ENCODE measurements at regions not wholly inside any gene's neighbourhood (a gene's known extent, or its start where the extent isn't known, plus 50 kb on each side); places are given as distances from the start of the nearest gene placed in this dataset.

GRCh38 chr3:74506246-74506645 is 108.2 kb downstream of the CNTN3 start:
- no peak for DNase-seq

- no peak for DNase-seq
These were observed 113.5 kb downstream of the CNTN3 start for GRCh38 chr3:74501007-74501406.

GRCh38 chr3:74500257-74500656 is 114.2 kb downstream of the CNTN3 start:
- DNase-seq, result no peak

- no peak for DNase-seq
These were observed 122.6 kb downstream of the CNTN3 start for GRCh38 chr3:74491874-74492273.

- no peak for DNase-seq
These were observed 125.2 kb downstream of the CNTN3 start for GRCh38 chr3:74489050-74489792.

DNA sequence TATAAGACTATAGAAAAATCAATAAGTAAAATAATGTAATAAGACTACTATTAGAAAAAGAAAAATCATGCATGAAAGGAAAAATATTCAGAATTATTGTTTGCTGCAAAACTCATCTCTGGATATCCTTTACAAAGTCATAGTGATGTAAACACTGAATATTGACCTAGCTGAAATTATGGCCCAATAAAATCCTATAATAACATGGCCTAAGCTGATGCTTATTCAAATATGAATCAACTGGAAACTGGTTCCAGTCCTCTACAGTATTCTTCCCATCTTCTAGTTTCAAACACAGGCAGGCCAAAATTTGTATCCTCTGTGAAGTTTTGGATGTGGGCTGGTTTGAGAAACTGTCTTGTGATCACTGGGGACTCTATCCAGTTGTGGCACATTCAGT is 134.5 kb downstream of the CNTN3 start:
- no peak for DNase-seq

DNA sequence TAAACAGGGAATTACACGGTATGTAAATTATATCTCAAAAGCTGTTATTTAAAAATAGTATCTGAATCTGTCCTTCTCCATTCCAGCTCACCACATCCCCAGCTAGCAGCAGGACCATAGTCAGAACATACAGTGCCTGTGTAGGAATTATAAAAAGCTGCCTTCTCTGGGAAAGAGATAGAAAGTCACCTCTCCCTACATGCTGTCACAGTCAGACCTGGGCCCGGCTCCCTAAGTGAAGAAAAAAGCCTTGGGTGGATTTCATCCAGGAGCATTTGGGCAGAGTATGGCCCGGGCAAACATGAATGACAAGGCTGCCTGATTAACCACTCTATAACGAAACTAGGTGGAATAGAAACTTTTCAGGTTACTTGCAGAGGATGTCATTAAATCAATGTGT is 144.1 kb downstream of the CNTN3 start:
- DNase-seq, result no peak

DNA sequence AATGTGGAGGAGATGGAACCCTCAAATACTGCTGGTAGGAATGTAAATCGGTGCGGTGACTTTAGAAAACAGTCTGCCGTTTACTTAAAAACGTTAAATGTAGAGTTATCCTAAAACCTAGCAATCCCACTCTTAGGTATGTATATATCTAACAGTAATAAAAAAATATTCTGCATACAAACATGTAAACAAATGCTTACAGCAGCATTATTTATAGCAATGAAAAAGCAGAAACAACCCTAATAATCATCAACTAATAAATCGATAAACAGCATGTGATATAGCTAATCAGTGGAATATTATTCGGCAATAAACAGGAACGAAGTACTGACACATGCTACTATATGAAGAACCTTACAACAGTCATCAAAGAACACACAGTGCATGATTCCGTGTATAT is 144.7 kb downstream of the CNTN3 start:
- no peak for DNase-seq

DNA sequence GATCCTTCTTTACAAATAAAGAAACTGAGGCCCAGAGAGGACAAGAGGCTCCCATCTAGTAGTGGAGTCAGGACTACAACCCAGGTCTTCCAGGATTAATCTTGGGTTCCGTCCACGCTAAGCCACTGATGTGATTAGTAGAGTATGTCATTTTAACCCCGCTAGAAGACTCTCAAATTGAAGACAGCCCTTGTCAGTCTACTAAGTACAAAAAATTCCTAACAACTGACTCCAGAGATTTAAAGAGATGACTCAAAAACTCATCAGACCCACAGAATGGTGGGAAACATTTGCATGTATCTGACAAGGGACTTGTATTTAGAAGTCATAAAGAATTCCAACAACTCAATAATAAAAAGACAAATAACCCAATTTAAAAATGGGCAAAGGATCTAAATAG is 145.3 kb downstream of the CNTN3 start:
- DNase-seq, result no peak

GRCh38 chr3:74465715-74466410 is 148.6 kb downstream of the CNTN3 start:
- no peak for DNase-seq

DNA sequence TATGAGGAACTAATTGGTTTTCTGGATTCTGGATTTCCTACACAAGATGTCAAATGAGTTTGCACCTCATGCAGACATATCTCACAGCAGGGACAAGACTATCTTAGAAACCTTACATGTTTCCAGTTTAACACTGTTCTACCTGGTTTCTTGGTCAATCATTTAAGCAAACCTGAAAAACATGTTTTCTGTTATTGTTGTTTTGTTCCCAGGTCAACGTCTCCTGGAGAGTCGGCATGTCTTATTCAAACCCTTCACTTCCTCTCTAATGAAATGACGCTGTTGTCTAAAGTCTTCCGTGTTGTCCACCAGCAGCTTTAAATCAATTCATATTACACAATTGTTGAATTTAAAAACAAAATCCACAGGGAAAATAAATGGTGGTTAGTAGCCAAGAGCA is 150.9 kb downstream of the CNTN3 start:
- no peak for DNase-seq

- DNase-seq, result no peak
These were observed 158.3 kb downstream of the CNTN3 start for GRCh38 chr3:74456166-74456565.

DNA sequence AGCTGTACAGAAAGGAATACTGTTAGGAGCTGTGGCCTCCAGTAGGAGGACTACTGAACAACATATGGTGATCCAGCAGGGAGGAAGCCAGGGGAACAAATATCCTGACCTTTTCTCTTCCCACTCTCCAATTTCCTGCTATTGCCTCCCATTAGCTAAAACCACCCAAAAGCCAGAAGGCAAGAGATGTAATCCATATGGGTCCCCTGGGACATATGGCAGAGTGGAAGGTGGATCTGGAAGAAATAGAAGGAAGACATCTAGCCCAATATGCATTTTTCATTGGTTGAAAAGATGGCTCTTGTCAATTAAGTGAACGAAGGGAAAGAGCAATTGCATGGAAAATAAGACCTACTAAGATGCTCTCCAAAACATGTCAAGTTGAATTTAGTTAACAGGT is 167.2 kb downstream of the CNTN3 start:
- DNase-seq, result no peak

GRCh38 chr3:74445541-74445940 is 168.9 kb downstream of the CNTN3 start:
- DNase-seq, result no peak

GRCh38 chr3:74443102-74443501 is 171.4 kb downstream of the CNTN3 start:
- DNase-seq, result no peak

- DNase-seq, result no peak
These were observed 171.8 kb downstream of the CNTN3 start for GRCh38 chr3:74442683-74443082.

DNA sequence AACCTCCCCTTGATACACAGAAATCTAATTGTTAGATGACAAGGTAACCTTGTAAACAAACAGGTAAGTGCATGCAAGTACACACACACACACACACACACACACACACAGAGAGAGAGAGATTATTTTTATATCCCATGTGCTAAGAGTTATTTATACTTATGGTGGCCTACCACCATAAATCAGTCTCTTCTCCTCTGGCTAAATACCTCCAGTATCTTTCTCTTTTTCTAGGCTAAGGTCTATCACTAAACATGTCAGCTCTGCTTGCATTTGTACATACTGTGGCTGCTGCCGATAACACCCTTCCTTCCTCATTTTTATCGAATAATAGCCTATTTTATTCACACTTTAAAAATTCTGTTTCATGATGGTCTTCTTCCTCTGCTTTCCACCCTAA is 172.4 kb downstream of the CNTN3 start:
- no peak for DNase-seq

- DNase-seq, result no peak
These were observed 178.3 kb downstream of the CNTN3 start for GRCh38 chr3:74436184-74436583.

- no peak for DNase-seq
These were observed 178.8 kb downstream of the CNTN3 start for GRCh38 chr3:74435631-74436030.

- no peak for DNase-seq
These were observed 180.1 kb downstream of the CNTN3 start for GRCh38 chr3:74434406-74434805.

DNA sequence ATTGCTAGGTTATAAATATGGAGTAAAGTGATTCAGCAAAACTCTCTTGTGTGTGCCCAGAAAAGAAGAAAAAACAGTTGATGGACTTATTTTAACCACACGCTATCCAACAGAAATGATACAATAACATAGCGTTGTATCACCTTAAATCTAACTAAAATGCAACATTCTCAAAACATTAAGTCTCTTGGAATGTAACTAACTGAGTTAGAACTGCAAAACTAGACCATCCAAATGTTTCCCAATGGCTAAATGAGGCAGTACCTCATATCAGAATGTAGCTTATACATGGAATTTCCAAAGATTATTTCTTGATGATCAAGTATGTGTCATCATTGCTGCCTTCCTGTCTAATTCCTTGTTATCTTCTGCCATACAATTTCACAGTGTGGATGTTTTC is 187.9 kb downstream of the CNTN3 start:
- DNase-seq, result no peak

GRCh38 chr3:74423867-74424266 is 190.6 kb downstream of the CNTN3 start:
- DNase-seq, result no peak

DNA sequence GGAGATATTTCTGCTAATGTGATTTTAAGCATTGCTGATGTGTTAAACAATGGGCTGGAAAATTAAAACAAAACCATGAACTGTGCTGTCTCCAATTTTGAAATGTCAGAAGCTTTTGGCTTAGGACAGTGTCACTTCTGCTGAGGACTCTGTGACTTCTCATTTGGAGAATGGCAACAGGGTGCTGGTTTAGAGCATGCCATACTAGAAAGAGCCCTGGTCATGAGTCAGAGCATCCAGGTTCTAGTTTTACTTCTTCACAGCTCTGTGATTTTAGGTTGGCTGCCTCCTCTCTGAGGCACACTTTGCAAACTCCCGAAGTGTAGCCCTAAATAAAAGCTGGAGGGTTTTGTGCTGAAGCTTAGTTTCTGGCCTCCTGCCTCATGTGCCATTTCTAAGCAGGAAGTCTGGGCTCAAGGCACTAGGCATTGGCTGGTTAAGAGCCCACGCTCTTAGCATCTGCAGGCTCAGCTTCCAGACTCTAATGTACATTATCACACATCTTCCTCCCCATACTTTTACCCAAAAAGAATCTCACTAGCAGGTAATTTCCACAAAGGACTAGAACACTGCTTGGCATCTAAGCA is 193.8 kb downstream of the CNTN3 start:
- DNase-seq, result no peak

DNA sequence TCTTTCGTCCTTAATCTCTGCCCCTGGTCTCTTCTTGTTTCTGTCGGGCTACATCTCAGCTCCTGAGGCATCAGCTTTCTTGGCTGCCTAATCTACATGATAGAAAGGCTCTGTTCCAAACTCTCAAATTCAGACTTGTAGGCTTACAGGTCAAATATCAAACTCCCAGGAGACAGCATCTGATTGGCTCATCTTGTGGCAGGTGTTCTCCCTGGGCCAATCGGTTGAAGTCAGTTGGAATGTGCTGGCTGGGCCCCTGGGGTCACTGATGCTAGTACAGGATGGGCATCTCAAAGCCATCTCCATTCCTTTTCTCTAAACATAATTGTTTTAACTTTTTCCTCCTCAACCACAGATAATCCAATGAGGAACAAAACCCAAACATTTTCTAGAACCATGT is 198.7 kb downstream of the CNTN3 start:
- DNase-seq, result no peak

Data from Kasumi-1 (cell line).